GOT3 (cell line): ENCODE measurements at regions not wholly inside any gene's neighbourhood (a gene's known extent, or its start where the extent isn't known, plus 50 kb on each side); places are given as distances from the start of the nearest gene placed in this dataset.

Experiments
- DNase-seq: peaks from one replicate; lab custom pipeline; 2025; ENCODE audit warnings: mixed read lengths; lab: John Stamatoyannopoulos, UW

GRCh38 chr15:94912760-94913159 is 681.4 kb downstream of the MCTP2 start:
- DNase-seq, result no peak

DNA sequence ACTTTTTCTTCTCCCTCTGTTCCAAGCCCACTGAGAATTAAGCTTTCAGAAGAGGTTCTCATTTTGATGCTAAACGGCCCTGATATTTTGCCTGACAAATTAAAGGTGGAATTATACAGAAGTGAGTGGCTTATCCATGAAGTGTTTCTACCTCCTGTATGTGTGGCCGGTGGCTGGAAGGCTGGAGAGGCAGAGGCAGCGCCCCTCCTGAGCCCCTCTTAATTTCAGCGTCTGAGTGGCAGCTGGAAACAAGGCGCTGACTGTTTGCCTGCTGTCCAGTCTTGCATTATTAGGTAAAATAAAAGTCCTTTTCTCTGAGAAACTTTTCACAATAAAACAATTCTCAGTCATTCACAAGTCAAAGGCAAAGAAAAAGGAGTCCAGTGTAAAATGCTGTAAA is 685.7 kb downstream of the MCTP2 start:
- no peak for DNase-seq

GRCh38 chr15:94921936-94922335 is 690.6 kb downstream of the MCTP2 start:
- DNase-seq, result no peak

DNA sequence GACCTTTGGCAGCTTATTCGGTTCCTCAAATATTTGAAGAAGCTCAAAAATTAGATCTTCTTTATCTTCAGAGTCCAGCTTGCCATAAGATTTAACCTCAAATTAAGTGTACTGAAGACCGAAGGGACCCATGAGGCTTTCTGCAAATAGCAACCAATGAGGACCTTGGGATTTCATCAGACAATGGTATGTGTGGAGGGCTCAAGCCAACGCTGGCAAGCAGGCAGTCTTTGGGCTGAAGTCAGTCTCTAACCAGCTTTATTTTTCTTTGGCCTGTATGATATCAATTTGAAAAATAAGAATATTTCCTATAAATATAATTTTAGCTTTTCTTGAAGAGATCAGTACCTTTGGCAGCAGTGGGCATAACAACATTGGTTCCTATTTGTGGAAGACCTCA is 692.7 kb downstream of the MCTP2 start:
- DNase-seq, result no peak

DNA sequence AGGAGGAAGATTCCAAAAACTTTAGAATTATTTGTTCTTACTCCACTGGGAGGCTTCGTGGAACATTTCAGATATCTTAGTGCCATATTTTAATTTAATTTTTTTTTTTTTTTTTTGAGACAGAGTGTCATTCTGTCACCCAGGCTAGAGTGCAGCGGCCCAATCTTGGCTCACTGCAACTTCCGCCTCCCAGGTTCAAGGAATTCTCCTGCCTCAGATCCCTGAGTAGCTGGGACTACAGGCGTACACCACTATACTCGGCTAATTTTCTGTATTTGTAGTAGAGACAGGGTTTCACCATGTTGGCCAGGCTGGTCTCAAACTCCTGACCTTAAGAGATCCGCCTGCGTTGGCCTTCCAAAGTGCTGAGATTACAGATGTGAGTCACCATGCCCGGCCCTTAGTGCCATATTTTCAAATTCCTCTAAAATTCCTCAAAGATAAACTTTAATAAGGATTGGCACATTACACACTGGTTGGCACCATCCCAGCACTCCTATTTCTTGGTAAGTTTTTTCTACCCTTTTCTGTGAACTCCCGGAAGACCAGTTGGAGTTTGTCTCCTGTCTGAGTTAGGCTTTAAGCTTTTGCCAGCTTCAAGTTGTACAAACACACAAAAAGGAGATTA is 693.7 kb downstream of the MCTP2 start:
- no peak for DNase-seq

- DNase-seq, result no peak
Observed at GRCh38 chr15:94925680-94926079, 694.3 kb downstream of the MCTP2 start.

GRCh38 chr15:94927003-94927402 is 695.6 kb downstream of the MCTP2 start:
- DNase-seq, result no peak

DNA sequence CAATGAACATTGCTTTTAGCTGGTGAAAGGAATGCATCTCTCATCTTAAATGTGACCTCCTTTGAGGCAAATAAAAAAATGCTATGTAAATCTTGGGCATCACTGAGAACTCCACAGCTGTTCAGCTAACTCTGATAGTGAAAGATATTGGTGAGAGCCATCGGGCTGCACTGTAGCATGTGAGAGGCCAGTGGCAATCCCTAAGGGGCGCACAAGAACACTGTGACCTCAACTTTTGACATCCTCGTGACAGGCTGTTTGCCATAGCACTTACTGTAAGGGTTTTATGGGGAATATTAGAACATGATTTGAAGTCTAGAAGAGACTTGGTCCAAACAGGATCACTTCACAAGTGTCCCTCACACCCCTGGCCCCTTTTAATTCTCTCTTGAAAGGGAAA is 697.9 kb downstream of the MCTP2 start:
- DNase-seq, result no peak

DNA sequence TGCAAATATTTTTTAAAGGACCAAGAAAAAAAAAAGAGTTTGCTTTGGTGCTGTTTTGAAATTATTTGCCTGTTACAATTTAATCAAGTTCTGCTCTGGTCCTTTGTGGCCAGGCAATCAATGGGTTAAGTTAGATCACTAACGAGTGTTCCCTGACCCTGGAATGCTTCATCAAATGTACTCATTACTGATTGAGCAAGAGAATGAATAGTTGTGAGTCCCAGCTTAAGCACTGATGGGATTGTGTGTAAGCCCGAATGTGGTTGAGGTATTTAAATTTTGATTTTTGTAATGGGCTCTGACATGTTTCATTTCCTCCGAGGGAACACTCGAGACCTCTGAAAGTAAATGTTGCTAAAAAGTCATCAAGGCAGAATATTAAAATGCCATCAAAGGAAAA is 699.1 kb downstream of the MCTP2 start:
- DNase-seq, result no peak

DNA sequence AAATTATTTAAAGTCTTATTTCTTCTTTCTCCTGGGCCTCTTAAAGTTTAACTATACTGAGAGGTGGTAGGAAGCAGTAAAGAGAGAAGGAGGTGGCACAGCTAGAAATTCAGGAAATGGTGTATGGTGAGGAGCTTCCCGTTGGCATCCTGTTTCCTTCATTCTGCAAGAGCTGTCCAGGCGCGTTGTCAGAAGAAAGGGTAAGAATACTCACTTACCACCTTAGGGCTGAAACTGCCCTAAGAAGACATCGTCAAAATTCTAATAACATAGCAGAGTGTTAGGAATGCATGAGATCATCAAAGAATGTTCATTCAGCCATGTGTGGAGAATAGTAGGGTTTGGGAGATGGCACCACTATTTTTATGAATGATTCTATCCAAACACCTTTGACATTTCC is 699.6 kb downstream of the MCTP2 start:
- no peak for DNase-seq

GRCh38 chr15:94934440-94934839 is 703.1 kb downstream of the MCTP2 start:
- no peak for DNase-seq

GRCh38 chr15:94937242-94937641 is 705.9 kb downstream of the MCTP2 start:
- no peak for DNase-seq

DNA sequence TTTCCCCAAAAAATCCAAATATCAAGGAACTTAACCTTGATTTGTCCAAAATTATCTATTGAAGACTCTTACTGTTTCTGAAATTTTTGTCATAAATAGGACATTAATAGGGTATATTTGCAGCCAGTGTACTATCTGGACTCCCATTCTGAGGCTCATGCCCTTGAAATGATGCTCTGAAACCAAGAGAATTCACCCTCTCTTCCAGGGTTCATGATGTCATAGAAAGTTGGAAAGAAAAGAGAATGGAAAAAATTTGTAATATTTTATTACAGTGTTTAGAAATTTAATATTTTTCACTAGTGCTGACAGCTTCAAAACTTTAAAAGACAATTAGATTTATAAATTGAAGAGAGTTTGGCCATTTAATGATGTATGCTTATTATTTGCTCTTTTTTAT is 712.5 kb downstream of the MCTP2 start:
- DNase-seq, result no peak

GRCh38 chr15:94951538-94951937 is 720.2 kb downstream of the MCTP2 start:
- no peak for DNase-seq

DNA sequence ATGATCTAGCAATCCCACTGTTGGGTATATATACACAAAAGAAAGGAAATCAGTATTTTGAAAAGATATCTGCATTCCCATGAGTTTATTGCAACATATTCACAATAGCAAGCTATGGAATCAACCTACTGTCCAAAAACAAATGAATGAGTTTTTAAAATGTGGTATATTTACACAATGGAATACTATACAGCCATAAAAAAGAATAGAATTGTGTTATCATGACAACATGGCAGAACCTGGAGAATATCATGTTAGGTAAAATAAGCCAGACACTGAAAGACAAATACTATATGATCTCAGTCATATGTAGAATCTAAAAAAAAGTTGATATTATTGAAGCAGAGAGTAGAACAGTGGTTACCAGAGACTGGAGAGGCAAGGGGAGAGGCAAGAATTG is 732.6 kb downstream of the MCTP2 start:
- no peak for DNase-seq

DNA sequence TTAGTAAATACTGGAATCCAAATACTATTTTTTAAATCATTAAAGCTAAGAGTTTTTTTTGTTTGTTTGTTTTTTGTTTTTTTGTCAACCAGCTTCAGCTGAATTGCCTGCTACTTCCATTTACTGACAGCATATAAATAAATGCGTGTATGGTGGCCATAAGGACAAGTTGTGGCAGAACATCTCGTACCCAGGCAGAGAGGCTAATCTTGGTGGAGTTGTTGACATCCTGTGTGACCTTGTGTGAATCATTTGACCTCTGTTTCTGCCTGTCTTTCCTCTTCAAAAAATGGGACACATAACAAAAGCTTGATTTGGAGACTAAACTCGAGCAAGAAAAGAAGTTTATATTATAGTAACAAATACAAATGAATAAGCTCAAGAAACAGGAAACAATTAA is 734.2 kb downstream of the MCTP2 start:
- DNase-seq, result no peak

DNA sequence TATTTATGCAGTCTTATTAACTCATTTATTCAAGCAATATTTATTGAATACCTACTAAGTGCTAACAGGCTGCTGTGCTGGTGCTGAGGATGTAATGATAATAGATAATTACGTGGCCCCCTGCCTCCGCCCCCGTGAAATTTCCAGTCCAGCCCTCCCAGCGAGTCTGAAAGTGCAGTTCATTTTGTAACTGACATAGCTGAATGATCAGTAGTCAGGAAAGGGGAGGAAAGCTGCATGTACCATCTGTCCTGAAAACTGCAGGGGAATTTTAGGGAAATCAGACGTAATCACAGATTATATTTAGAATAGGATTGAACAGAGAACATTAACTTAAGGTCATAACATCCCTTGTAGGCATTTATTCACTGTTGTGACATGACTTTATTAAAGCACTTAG is 736.8 kb downstream of the MCTP2 start:
- DNase-seq, result no peak

GRCh38 chr15:94970096-94970495 is 738.7 kb downstream of the MCTP2 start:
- no peak for DNase-seq

DNA sequence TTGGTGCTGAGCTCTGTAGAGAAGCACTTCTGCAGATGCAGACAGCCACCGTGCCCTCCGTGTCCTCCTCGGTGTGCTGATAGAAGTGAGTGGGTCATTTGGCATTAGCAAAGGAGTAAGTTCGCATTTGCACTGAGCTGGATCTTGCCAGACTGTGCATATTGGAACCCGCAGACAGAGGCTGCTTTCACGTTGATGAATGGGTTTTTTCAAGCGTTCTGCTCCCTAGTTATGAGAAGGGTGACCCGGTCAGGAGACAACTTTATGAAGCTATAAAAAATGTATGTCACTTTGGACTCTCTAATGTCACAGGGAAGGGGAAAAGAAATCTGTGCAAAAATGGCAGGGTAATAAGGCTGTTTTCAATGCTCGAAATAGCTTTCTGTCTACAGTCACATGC is 739.4 kb downstream of the MCTP2 start:
- DNase-seq, result no peak

DNA sequence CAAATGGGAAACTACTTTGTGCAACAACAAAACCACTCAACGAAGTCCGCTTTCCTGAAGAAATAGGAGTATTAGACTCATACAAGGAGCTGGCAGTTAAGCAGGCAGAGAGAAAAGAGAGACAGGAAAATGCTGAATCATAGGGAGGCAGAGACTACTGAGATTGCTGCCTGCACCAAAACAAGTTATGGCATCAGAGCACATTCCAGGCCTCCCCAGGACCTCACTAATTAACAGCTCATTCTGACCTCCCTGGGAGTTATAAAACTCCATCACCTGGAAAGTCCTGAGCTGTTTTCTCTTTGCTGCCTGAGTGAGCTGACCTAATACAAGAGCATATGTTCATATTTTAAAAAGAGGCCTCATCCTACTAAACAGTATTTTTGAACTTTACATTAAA is 741.0 kb downstream of the MCTP2 start:
- DNase-seq, result no peak

GRCh38 chr15:94987085-94987484 is 755.7 kb downstream of the MCTP2 start:
- DNase-seq, result no peak

DNA sequence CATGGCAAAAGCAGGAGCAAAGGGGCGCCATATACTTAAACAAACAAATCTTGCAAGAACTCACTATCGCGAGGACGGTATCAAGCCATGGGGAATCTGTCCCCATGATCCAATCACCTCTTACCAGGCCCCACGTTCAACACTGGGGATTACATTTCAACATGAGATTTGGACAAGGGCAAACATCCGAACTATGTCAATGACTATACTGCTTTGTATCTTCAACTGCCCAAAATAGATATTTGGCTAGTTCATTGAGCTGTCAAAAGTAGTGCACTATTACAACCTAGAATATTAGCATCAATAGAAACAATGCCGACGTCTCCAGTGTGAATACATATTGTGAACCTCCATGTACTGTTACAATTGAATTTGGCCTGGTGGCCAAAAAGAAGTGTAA is 760.4 kb downstream of the MCTP2 start:
- no peak for DNase-seq

DNA sequence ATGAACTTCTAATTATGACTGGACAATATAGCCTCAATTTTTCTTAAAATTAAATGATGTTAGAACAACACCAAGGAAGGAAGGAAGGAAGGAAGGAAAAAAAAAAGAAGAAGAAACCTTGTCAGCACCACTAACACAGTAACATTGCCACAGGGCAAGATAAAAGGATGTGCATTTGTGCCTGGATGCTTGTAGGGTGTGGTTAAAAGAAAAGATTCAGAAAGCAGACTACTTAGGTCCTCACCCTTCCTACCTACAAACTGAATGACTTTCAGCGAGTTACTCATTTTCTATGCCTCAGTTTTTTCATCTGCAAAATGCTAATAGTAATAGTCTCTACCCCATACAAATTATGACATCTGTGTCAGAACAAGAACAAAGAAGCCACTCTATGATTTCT is 778.3 kb downstream of the MCTP2 start:
- no peak for DNase-seq

- no peak for DNase-seq
Observed at GRCh38 chr15:95013381-95013780, 782.0 kb downstream of the MCTP2 start.
